GM19455 (cell line): ENCODE measurements at regions not wholly inside any gene's neighbourhood (a gene's known extent, or its start where the extent isn't known, plus 50 kb on each side); places are given as distances from the start of the nearest gene placed in this dataset.

Source experiments
- ATAC-seq: cut with Tn5 transposase; IDR thresholded peaks from one replicate; pipeline ENCODE4 v1.9.1; 2021; ENCODE audit not compliant: unreplicated experiment

DNA sequence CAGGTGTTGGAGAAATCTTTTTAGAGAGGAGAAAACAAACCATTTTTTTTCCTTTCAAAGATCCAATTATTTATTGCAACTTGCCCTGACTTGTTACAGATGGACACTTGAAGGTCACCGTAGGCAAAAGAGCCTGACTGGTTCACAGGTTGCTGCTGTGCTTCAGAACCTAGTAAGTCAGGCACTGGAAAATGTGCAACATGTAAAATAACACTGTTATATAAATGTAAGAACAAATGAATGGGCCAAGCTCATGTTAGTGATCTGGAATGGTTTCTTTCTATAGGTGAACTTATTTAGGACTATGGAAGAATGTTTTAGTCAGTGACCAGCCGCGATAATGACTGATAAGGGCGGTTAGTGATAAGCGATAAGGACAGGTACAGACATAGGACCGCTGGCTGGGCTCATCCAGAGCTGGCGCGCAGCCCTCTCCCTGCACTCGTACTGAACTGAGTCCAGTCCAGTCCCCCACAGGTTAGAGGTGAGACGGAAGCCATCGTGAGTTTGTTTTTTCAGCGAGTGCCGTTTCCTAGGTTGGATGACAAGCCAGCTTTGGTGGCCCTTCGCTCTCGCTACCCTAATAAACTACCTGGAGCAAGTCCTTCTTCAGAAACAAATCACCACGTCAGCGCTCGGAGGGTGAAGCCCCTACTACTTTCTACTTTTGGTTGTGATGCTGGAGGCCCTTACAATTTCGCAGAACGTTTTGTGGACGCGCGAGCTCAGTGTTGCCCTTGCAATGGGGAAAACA is 94.4 kb upstream of the PRDM1 start:
- ATAC-seq = peak; percentile 46

DNA sequence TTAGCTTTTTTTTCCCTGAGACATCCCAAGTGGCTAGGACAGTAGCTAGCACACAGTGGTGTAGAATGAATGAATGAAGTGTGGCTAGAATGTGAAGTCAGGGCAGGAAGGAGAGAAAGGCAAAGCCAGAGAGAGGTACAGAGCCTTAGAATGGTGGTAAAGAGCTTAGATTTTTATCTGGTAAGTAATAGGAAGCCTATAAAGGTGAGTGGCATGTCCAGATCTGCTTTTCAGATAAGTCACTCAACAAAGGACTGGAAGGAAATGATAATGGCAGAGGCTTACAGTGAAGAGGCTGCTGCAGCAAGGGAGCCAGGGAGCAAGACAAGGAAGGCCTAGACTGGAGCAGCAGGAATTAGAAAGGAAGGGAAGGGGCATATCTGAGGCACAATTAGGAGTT is 96.0 kb upstream of the PRDM1 start:
- no peak for ATAC-seq

DNA sequence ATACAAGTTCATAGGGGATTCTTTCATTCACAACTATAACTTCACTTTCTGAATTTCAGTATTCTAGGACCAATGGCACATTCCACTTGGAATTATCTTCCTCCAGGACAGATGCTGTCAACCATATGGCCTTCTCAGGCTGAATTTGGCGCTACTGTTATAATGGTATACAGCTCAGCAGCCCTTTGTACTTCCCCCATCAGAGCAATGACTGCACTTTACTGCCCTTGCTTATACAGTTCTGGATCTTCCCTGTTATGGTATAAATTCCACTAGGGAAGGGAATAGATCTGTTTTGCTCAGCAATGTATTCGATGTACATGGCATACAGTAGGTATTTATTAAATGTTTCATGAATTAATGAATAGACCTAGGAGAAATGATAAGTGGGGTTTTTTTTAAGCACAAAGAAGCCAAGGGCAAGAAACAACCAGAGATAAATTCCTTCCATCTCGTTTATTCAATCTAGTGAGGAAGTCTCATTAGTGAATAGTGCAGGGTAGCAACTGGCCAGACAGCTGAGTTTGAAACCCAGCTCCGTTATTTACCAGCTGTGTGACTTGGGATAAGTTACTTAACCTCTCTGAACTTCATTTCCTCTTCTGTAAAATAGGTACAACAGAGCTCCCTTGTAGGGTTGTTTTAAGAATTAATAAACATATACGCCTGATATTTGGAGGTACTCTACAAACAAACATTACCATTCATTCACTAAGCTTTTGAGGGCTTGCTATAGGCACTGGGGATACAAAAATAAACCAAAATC is 97.1 kb upstream of the PRDM1 start:
- no peak for ATAC-seq

DNA sequence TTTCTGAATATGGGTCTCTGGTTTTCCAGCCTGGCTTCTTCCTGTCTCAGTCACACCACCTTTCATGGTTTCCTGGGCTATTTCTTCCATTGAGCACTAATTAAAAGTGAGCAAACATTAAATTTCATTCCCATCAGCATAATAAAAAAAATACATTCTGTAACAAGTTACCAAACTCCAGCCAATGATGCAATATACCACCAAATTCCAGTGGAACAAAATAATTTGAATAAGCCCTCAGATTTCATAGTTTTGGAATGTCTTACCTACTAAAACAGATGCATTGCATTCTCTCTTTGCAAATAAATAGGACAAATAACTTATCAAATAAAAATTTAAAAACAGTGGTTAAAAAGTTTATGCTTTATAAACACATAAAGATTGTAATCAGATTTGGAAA is 97.8 kb upstream of the PRDM1 start:
- no peak for ATAC-seq

DNA sequence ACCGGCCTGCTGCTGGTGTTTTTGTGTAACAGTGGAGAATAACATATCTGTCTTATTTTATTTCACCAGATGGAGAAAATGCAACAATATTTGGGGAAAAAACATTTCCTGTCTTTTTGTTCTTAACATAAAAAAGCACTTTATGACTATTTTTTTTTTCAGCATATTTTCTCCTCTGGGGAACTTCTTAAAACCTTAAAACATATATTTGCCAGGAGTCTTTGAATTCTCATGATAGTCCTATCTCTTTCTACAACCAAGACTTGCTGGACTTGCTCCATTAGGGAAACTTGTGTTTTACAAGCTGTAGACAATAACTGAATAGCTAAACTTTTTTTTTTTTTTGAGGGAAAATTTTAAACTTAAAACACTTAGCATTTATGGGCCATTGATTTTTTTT is 98.6 kb upstream of the PRDM1 start:
- no peak for ATAC-seq

DNA sequence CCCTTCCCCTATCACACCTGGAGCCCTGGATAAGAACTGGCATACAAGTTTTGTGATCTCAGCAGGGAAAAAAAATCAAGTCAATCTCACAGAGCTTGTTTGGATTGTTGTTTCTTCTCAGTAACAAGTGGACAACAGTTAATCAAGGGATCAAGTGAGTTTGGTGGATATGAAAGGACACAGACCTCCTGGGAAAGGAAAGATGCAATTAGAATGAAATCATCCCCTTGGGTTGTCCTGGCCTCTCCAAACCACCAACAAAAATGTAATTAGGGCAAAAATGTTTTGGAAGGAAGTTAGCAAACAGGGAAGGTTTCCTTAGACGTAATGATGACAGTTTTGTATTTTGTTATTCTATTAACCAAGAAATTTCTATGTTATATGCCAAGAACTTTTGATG is 99.1 kb upstream of the PRDM1 start:
- ATAC-seq = no peak

DNA sequence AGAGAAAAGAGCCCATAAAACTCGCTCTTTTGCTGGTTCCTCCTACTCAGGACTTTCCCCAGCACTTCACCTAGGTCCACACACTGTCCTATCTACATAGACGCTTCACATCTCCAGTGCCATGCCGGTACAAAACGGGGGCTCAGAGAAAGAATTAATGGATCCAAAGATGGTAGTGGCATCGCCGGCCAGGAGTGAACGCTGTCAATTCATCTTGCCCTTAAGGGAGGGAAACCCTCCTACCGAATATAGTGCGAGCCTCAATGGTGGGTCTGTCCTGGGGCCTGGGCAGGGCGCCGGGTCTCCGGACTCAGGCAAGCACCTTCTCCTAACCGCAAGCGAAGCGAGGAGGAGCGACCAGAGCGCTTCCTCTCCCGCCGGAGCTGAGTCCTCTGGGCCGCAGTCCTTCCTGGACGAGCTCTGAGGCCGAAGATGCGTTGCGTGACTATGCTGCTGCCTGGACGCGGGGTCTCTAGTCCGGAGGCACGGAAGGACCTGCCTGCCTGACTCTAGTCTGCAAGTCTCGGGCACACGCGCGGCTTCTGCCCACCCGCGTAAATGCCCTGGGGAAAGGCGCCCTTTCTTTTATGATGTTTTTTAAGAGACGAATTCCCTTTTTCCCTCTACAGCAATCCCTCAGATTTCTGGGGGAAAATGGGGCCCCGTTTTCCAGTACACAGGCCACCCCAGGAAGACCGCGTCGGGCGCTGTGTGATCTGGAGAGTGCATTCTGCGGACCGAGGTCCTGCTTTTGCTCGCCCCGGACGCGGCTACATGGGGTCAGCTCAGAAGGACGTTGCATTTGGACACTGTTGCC is 100.1 kb upstream of the PRDM1 start:
- ATAC-seq = no peak

DNA sequence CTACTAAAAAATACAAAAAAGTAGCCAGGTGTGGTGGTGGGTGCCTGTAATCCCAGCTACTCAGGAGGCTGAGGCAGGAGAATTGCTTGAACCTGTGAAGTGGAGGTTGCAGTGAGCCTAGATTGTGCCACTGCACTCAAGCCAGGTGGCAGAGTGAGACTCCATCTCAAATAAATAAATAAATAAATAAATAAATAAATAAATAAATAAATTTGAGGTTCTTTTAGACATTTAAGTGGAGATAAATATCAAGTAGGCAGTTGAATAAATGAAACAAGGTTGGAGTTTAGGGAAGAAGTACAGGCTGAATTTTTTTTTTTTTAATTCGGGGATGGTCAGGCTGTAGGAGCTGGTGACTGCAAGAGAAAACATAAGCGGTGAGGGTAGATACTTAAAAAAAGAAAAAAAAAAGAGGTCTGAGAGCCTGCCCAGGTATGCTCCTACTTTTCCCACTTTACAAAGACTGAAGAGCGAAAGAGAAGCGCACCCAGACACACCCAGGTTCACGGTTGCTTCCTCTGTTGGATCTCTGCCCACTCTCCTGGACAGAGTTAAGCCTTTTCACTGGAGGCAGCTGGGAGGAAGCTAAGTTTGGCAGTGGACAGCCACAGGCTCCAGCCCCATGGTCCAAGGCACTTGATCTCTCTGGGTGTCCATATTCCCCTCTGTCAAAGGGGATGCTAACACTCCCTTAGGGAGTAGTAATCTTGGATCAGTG is 100.9 kb upstream of the PRDM1 start:
- no peak for ATAC-seq

DNA sequence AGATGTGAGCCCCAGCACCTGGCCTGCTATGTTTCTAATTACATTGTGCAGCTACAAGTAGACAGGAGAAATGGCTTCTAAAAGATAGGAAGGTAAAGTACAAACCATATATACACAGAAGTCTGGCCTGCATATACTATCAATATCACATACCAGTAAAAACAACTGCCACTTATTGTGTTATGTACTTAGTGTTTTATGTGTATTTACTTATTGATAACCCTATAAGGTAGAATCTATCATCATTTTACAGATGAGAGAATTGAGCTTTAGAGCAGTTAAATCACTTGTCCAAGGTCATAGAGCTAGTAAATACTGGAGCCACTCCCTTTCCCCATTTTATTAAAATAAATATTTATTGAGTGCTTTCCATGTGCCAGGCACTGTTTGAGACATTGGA is 102.4 kb upstream of the PRDM1 start:
- ATAC-seq = no peak

DNA sequence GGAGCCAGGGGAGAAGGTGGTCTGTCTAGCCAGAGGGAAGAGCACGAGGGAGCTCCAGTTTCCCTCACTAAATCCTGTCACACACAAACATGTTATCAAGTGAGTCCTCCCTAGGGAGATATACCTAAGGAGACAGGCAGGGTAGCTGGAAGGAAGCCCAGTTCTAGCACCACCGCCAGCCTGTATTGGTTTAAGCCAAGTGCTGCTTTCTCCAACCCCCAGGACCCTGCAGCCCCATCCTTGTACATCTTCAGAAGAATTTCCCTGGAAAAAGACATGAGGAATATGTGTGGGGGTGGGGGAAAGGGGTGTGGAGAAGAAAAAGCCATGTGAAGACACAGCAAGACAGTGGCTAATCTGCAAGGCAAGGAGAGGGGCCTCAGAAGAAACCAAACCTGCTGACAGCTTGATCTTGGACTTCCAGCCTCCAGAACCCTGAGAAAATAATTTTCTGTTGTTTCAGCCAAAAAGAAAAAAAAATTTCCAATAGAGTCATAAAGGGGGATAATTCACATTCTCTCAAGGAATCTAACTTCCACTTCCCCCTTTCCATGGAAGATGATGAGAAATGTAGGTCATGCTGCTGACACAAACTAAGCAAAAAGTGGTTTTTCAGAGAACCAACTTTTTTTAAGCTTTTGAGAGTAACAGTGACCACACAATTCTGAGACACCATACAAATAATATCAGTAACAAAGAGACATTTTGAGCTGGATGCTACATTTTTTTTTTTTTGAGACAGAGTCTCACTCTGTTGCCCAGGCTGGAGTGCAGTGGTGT is 103.2 kb upstream of the PRDM1 start:
- ATAC-seq = no peak

DNA sequence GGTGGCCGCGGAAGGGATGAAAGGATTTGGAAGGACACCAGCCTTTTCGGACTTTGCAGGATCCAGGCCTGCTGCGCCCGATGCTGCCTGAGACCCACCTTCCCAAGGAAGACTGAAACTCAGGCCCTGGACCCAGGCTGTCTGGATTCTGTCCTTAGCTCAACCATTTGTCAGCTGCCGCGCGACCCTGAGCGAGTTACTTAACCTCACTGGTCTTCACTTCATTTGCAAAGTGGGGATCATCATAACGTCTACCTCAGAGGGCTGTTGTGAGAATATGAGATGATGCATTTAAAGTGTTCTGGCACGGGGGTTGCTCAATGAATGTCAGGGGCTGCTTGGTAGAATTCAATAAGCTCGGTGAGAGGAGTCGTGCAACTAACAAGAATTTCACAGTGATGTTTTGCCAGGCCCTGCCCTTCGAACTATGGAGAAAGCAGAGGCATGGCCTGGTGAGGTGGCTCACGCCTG is 104.2 kb upstream of the PRDM1 start:
- no peak for ATAC-seq

DNA sequence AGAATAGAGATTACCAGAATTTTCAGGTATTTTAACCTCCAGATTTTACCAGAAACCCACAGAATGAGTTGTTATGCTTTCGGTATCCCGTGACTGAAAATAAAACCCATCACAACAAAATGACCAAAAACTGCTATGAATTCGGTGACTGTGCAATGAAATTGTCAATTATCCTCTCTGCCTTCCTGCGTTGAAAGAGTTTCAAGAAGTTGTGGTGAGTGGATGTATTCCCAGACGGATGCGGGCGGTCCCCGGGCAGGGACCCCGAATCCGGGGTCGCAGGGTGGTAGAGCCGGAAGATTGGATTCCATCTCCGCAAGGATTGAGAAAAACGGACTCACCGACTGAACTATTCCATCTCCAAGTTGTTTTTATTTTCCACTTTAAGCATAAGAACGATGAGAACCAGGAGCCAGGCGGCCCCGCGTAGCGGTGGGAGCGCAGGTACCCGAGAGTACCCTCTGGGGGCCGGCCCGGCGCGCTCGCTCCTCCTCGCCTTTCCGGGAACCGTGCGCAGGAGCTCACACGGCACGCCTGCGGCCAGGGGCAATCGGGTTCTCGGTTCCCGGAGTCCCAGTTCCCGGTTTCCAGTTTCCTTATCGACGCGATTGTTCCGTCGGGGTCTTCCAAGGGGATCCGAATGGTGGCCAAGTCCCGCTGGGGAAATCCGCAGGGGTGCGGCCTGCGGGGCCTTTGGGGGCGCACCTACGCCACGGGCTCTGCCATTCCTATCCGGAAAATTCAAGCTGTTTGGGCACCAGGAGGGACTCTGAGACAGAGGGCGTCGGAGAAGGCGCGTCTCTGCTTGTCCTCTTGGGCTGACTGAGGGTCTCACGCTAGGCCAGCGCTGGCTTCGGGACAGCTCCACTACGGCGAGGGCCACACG is 104.9 kb upstream of the PRDM1 start:
- ATAC-seq = no peak

DNA sequence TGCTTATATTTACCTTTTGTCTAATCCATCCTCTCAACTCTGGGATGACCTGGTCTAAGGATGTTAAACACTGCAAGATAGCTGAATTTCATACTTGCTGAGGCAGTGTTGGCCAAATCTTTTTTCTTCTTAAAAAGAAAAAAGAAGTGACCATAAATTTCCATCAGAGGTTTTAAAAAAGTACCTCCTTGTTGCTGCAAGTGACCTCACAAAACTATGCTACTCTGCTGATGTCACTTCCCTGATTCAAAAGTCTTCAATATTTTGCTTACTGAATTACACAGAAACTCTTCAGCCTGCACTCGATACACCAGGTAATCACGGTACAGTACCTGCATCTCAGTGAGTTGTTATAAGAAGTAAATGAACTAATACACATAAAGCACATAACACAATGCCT is 107.2 kb upstream of the PRDM1 start:
- no peak for ATAC-seq

DNA sequence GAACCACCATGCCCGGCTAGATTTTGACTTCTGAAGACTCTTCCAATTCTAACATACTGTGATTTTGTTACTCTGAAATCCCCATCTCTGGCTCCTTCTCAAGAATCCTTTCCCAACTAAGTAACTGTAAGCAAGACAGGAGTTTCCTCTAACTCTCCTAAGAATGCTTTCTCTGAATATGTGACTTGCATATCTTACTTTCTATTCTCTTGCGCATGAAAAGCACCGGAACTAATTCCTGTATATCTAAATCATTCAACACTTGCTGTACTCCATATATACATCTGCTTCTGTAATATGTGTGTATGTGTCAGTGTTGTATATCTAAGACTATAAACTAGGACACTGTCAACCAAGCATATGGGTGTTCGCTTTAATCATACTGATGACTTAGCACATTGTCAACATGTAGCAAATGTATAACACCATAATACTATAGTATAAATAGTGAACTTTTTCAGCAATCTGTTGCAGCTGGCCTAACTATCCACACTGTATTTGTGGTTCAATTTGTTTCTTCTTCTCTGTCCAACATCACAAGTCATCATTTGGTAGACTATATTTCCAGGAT is 108.1 kb upstream of the PRDM1 start:
- ATAC-seq = no peak

DNA sequence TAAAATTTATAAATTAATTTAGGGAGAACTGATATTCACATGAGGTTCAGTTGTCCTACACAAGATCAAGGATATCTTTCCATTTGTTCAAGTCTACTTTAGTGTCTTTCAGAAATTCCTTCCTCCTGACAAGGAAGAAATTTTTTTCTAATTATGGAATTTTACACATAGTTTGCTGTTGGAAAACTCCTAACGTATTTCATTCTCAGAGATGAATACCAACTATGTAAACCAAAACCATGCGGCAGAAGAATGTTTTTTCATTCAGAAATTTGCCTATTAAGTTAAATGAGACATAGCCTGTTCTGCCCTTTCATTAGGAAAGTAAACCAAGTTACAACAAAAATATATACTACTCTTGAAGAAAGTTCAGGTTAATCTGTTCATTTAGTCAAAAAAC is 111.2 kb upstream of the PRDM1 start:
- ATAC-seq = no peak

DNA sequence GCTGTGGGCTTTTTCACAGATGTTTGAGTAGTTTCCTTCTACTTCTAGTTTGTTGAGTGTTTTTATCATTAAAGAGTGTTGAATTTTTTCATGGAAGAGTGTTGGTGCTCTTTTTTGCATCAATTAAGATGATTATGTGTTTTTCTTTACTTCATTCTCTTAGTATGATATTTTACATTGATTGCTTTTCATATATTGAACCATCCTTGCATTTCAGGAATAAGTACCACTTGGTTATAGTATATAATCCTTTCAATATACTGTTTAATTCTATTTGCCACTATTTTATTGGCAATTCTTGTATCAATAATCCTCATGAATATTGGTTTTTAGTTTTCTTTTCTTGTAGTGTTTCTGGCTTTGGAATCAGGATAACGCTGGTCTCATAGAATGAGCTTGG is 113.7 kb upstream of the PRDM1 start:
- ATAC-seq = no peak

DNA sequence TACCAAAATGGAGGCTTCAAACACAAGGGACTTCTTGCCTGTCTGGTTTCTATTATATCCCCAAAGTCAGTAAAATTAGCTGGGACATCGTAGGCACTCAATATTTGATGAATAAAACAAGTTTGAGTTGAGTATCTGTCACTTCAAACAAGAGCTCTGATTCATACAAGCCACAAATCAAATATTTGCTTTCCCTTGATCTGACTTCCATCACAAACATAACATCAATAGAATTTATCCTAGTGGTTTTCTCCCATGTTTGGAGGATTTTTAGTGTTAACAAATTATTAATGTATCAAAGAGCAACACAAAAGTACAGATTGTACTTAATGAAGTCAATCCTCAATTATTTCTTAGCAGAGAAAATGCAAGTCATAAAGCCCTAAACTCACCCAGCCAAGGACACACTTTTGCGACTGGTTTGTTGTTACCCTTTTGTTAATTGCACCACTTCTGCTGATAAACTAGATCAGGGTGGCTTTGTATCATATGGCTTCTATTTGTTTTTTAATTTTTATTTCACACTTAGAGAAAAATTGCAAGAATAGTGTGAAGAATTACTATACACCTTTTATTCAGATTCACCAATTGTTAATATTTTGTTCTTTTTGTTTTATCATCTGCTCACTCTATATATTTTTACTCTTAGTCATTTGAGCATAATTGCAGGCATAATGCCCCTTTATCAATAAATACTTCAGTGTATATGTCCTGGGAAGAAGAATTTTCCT is 117.4 kb upstream of the PRDM1 start:
- ATAC-seq = no peak

DNA sequence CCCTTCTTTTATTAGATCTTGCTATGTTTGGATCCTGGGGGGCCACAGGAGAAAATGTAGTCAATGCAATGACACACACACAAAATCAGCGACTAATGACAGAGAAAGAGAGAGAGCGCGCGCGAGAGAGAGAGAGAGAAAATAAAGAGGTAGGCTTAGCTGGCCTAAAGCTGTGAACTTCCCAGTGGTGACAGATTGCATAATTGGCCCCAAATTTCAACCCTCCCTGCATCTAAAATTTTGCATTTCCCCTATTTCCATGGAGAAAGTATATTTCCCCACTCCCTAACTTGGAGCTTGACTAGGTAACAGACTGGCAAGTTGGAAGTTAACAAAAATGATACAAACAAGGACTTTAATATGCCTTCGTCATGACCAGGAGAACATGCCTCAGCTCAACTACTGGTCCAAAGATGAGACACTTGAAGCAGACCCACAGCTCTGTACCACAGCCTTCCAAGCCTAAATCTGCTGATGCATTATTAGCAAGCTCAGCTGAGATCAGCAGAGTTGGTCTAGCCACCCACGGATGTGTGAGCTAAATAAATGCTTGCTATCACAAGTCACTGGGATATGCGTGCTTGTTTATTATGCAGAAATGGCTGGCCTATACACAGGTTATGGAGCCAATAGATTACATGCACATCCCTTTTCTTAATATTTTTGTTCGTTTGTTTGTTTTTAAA is 118.1 kb upstream of the PRDM1 start:
- no peak for ATAC-seq
